GM19240 (cell line): ENCODE measurements at regions not wholly inside any gene's neighbourhood (a gene's known extent, or its start where the extent isn't known, plus 50 kb on each side); places are given as distances from the start of the nearest gene placed in this dataset.
"Not testable (repeated sequence)": the region's sequence is repeated elsewhere in the genome, so short reads cannot be mapped to it uniquely, and the experiment has no call there.

Experiments
- DNase-seq: peaks from one replicate; pipeline ENCODE4 v3.0.0; 2011; ENCODE audit warnings: low spot score; ENCODE audit not compliant: insufficient read length

DNA sequence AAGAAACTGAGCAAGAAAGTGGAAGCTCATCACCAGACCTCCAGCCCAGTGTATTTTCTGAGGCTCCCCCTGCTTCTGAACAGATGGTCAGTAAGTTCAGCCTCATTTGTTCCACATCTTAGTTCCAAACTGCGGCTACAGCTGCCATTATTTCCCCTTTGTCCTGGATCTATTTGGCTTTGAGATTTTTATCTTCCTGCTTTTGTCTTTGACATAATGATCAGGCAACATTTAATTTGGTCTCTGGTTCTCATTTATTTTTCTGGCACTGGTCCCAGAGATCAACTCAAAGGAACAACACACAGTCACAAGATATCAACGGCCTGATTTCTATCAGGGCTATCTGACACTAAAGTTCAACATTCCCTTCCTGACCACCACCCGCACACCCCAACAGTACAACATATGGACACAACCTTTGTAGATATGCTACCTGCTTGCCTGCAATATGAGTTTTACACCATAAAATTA is 137.5 kb downstream of the FAM76B start:
- no peak for DNase-seq

DNA sequence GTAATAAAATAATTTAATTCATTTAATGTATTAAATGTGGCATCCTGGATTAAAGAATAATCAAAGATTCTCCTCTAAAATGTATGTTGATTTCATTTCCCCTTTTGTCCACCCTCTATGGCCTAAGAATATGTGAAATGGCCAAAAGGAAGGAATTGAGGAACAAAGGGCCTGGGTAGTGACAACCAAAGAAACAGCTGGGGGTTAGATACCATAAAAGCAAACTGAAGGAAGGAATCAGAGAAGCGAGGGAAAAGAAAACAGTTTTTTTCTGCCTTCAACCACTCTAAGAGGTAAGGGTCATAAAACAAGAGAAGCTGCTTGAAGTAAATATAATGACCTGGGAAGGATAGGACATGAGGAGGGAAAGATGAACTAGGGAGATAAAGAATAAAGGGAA is 139.3 kb downstream of the FAM76B start:
- DNase-seq = no peak

DNA sequence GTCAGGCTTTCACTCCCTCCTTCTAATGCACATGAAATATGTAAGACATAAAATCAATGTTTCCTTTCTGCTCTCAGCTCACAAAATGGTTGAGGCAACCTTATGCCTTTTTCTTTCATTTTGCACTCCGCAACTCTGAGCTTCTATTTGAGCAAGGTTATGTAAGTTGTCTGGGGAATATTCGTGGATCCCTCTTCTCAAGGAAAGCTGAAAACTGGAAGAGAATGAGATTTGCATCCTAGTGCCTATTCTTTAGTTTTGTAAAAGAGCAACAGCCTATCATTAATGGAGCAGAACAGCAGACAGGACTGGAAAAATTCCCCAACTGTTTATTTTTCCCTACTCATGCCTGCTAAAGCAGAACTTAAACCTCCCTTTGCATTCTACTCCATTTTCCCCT is 141.7 kb downstream of the FAM76B start:
- DNase-seq = no peak

DNA sequence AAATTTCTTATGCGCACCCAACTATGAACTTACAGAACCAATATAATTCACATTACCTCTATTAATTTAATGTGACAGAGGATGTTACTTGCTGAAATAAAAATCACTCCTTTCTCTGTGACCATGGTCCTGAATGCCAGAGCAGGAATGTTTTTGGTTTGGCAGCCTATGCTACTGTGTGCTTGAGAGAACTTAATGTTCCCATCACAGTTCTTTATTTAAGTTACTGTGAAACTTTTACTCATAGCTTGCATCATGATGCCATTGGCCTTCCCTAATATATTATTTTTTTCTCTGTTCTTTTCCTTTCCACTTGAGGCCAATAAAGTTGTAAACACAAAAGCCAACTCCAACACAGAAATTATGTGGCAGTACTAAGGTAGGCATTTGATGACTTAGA is 142.2 kb downstream of the FAM76B start:
- no peak for DNase-seq

DNA sequence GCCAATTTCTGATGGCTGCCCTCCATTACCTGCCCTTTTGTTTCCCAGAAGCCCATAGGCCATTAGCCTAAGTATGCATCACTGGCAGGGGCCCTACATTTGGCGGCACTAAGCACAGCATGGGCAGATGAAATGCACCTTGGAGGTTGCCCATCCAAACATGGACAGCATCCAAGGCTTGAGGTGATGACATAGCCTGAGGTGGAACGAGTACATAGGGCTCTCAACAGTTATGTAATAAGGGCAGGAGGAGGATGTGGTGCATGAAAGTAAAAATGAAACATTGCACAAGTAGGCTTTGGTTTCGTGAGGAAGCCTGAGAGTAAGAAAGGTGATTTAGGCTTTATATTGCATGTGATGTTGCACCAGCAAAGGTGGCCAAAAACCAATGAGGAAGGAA is 148.1 kb downstream of the FAM76B start:
- DNase-seq = peak; percentile 23

DNA sequence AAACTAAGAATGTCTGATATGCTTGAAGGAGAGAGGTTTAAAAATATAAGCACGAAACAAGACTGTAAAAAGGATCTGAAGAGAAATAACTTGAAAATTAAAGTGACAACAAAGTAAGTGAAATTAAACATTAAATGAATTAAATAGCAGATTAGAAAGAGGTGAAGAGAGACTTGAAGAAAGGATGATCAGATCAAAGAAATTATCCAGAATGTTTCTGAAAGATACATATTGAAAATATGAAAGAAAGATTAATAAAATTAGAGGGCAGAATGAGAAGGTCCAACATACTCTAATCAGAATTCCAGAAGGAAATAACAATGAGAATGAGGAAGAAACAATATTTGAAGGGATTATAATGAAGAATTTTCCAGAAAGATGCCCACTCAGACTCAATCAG is 151.1 kb downstream of the FAM76B start:
- no peak for DNase-seq

DNA sequence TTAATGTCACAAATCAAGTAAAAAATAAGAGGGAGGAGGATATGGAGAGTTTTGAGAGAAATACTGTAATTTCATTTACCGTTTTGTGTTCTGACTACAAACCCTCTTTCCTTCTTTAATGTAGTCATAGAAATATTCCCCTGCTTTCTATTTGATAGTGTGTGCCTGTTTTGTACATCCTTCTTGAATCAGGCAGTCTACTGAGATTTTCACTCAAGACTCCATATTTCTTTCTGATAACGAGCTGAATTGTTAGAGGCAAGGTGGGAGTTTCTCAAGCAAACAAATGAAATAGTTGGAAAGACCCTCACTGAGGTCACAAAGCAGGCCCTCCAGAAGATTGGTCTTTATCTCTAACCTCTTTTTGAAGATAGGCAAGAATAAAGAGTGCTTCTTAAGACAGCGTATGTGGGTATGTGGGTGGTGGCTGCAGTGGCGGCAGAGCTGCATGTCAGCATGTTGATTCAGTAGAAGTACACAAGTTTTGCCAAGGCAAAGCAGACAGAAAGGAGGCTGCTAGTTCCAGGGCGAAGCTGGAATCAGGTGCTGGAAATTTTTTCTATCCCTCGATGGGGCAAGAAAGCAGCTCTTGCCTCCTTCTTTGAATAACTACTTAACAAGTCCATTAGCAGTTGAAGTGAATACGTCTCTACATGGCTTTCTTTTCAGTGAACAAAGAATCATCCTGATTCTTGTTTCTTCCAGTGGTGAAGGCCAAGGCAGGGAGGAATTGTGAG is 164.2 kb downstream of the FAM76B start:
- no peak for DNase-seq

DNA sequence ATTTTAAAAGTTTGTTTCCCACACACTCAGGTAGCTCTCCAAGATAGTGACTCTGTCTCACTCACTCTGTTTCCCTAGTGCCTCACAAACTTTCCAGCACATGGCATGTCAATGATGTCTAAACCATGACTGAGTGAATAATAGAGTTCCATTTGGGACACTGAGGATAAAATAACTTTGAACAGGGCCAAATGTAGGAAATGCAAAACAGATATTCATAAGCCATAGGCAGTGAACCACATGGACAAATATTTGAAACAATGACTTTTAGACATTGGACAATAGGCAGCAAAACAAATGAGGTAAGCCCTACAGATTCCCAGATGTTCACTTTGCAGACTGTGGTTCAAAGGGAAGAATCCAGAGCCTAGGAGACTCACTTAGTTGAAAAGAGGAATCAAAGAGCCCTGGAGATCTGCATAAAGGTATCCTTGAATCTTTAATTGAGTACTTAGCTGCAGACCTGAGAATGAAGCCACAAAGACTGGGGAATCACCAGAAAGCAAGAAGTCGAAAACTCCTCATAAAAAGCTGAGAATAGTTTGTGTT is 173.3 kb downstream of the FAM76B start:
- no peak for DNase-seq

DNA sequence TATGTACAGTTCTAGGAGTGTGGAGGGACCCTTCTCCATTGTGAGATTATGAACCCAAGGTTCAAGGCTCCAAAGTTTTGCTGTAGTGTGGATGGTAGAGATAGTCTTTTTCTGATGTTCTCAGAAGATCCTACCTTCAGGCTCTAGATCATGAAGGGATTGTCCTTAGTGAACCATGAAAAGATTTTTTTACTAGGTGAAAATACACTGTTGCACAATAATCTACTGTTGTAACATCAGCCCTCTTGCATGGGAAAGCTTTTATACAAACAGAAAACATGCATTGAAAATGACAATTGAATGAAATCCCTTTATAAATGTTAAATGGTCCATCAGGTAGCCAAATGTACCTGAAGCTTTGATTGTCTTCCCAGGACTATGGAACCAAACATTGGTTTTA is 177.8 kb downstream of the FAM76B start:
- DNase-seq = no peak

DNA sequence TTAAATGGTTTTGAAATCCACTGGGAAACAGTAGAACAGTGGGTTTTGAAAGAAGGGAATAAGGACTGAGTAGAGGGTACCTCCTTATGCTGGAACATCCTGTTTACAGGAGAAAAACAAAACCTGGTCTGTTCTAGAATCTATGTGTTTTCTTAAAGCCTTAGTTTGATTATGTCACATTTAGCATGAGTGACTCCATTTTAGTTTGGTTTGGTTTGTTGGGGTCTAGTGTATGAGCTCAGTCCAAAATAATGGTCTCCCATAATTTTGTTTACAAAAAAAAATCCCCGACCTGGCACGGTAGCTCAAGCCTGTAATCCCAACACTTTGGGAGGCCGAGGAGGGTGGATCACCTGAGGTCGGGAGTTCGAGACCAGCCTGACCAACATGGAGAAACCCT is 179.4 kb downstream of the FAM76B start:
- not testable (repeated sequence) for DNase-seq

DNA sequence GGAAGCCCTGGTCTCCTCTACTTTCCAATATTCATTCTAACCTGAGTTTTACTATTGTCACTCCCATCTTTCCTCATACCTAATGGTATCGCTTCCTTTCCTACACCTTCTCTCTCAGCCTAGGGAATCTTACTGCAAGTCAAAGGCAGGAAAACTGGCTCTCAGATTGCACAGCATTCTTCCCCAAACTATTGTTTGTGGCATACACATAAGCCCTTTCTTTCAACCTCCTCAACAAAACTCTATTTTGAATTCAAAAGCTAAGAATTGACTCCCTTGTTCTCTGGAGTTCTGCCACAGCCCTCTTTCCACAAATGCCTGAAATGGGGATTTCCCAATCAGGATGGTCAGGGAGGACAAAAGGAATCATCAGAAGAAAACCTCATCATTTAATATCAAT is 181.5 kb downstream of the FAM76B start:
- DNase-seq = no peak

DNA sequence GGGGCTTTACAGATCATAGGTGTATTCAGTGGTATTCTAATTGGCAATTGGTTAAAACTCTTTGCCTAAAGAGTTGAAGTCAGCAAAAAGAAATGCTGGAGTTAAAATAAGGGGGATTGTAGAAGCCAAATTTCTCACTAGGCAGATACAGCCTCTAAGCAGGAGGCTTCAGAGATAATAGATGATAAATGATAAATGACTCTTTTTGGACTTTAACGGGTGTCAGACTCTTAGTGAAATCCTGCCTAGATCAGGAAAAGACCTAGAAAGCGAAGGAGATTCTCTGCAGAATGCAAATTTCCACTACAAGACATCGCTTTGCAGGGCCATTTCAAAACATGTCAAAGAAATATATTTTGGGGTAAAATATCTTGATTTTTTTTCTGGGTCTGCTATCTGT is 182.8 kb downstream of the FAM76B start:
- no peak for DNase-seq

DNA sequence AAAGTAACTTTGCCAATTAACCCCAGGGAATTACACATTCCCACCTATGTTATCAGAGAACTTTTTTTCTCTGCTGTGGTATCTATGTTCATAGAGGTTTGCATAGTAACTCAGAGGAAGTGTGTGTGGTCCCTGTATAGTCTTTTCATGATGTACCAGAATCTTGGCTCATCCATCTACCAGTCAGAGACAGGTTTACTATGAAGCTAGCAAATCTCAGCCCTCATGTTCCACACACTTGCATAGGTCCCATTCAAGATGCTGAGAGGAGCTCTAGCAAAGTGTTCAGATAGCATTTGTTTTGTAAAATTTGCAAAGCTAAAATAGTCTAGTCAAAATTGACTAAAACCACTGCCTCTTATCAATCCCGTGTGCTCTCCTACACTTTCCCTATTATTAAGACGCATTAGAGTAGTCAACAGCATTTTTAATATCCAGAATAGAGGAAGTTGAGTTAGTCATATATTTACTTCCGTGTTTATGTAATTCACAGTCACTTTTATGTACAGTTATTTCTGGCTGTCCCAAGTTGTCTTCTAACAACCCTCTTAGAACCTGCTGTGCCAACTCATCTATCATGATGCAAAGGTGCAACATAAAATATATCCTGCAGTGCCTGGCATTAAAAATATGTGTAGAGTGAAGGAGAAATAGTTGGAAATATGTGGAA is 184.2 kb downstream of the FAM76B start:
- no peak for DNase-seq

DNA sequence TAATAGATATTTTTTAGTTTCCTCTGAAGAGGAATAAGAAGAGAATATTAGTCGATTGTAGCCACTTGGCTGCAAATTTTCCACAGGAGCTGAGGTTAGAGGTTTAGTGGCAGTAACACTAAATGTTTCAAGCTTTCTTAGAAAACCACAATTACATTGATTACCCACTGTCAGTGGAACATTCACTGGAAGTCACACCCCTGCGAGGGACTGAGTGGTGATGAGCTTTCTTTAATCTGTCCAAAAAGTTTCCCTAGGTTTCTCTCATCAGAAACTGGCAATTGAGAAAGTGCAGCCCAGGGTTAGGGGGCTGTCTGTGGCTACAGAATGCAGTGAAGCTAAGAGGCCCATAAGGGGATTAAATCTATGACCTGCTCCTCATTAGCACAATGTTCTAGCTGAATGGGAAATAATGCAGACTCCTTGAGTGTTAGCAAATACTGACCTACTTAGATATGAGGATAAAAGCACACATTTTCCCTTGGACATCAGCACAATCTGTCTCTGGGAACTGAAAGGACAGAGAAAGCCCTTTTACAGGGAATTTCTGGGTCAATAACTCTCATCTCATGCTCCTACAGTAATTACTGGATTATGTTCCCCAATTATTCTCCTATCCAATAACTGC is 189.5 kb downstream of the FAM76B start:
- DNase-seq = no peak

DNA sequence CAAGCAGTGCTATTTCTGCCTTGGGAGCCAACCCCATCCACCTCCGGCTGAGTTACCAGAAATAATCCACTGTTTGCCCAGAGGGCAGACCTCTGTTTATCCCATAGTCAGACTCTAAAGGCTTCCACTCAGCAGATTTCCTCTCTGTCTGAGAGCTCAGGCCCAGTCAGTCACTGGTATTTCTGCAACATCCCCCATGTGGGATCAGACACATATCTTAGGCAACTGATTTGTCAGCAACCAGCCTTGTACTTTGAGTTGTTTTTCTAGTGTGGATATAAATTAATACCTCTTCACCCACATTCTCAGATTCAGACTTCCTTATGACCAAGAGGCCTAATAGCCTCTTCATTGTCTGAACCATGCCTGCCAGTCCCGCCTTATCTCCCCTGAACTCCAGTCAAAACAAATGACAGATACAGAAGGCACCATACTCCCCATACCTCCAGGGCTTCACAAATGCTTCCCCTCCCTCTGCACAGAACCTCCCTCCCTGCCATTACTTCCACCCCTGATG is 193.6 kb downstream of the FAM76B start:
- DNase-seq = no peak

DNA sequence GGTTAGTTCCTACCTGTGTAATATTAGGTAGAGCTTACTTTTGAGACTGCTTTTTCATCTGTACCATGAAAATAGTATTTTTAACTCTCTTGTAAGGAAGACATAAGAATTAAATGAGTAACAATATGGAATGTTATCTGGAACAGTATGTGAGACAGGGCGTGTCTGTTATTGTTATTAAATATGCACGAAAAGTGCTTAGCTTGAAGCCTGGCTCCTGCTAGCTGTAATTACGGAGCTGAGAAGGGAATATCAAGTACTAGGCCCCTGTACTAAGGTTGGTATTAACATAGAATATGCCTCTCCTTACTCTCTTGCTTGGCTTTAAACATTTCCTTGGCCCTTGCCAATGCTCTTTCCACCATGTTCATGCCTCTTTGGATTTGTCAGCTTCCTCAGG is 194.0 kb downstream of the FAM76B start:
- DNase-seq = no peak

DNA sequence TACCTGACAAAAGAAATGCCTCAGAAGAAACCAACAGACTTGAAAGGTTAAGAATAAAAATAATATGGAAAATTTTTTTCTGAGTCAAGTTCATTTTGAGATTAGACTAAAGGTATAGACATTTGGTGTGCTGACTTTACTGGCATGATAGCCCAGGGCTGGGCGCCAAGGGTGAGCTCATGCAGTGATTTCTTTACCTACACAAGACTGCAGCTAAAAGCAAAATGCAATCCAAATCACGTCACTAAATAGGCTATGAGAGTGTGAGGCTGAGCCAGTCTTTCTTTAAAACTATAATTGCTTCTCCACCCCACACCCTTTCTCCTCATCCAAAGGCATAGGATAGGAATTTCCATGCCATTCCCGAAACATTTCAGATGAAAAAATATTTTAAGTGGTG is 196.5 kb downstream of the FAM76B start:
- DNase-seq = no peak

DNA sequence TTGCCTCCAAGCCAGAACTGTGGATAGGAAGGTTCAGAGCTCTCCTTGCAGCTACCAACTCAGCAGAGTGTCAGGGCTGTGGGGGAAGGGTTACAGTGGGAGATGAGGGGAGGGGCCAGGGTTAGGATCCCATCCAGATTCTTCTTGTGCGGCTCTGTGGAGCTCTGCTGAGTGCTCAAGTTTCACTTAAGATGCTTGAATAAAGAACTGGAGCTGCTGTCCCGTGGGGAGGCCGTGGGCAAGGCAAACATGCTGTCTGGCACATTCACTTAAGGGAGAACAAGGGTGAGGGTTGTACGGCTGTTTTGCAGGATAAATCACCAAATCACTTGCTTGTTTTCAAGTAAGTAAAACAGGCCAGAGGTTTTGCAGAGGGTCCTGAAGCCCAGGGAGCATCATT is 197.1 kb downstream of the FAM76B start:
- DNase-seq = no peak

DNA sequence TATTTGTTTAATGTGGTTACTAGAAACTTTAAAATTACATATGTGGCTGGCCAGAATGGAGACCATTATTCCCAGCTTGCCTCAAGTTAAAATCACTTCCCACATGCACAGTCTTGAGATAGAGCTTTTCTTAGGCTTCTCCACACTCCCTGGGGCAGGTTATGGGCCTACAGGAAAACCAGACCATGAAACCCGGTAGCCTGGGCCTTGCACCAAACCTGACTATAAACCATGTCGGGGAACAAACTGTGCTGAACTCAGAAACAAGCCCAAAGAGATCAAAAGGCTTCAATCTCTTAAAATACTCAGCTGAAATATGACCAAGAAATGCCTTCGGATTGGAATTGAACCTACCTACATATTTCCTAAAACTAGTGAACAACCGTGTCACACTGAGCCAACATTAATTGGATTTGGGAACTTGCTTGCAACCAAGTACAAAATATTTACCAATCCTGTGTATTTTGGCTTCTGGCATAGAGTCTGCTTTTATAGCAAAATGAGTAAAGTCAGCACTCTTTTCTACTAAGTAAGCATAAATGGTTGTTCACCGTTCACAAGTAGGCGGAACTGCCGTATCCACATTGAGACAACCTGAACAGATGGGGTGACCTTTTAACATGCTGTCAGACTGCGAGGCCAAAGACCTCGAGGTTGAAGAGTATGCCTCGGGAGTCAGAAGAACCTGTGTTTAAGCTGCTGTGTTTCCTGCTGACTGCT is 199.5 kb downstream of the FAM76B start:
- DNase-seq = no peak

DNA sequence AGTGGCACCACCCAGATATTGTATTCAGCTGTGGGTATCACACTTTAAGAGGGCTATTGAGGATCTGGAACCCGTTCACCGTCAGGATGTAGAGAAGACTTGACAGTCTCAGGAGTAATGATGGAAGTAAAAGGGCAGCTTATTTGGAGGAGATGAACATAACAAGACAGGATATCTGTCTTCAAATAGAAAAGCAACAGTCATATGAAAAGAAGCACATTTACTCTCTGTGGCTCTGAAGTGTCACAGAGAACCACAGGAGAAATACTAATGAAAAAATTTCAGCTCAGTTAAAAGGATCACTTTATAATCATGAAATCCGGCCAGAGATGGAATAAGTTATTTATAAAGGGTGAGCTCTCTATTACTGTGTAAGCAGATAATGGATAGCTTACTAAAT is 200.8 kb downstream of the FAM76B start:
- DNase-seq = no peak

DNA sequence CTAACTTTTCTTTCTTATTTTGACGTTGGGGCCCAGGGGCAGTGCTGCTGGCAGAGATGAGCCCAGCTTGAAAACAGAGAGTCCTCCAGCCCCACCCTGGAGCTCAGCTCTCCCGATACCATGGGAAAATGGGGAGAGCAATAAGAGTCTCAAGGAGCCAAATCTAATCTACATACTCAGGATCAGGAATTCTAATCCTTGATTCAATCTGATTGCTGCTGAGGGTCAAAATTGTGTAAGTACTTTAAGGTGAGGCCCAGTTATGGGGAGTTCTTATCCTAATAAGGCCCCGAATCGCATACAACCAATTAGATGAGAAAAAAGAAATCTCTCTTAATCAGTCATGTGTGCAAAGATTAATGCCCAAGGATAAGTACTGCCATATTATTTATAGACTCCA is 202.9 kb downstream of the FAM76B start:
- DNase-seq = no peak

DNA sequence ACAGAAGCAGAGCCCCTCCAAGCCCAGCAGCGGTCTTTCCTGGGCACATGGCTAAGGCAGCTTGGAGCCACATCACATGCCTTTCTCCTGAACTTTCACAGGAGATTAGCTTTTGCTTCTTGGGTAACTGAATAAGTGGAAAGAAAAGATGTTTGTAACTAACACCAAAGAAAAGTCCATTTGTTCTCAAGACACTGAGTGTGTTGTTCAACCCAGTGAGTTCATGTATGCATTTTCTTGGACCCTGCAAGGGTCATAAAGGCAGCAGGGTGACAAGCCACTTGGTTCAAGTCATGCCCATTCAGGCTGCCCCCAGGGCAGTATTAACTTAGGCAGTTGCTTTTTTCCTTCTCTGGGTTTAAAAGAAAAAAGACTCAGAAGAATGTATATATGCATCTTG is 203.4 kb downstream of the FAM76B start:
- no peak for DNase-seq
